Kidney epithelial cell (primary cell): ENCODE measurements at regions not wholly inside any gene's neighbourhood (a gene's known extent, or its start where the extent isn't known, plus 50 kb on each side); places are given as distances from the start of the nearest gene placed in this dataset.
"Not testable (repeated sequence)": the region's sequence is repeated elsewhere in the genome, so short reads cannot be mapped to it uniquely, and the experiment has no call there.

Source experiments
- DNase-seq: peaks from one replicate; pipeline ENCODE4 v3.0.0-alpha.2; 2010; ENCODE audit warnings: low read depth
- H3K27me3 ChIP-seq: 2 replicates; pipeline ENCODE4 v1.6.0; 2011; ENCODE audit warnings: low read length; ENCODE audit not compliant: control insufficient read depth, insufficient read depth
- H3K36me3 ChIP-seq: 2 replicates; pipeline ENCODE4 v1.5.1; 2011; ENCODE audit warnings: low read length; ENCODE audit not compliant: control insufficient read depth, insufficient read depth
- H3K4me3 ChIP-seq: 2 replicates; pipeline ENCODE4 v1.5.1; 2011; ENCODE audit warnings: low read depth, mild to moderate bottlenecking, control low read depth, low read length
- CTCF ChIP-seq: IDR thresholded peaks from 2 replicates; pipeline ENCODE4 v1.5.1; 2011; ENCODE audit warnings: mild to moderate bottlenecking, moderate library complexity, low read length, control low read depth, inconsistent platforms; ENCODE audit not compliant: insufficient read depth, poor library complexity, severe bottlenecking

GRCh38 chr4:3636646-3637320 lies 104.6 kb upstream of the LRPAP1 start:
- DNase-seq: no peak
- no peak for TF ChIP-seq CTCF
- H3K4me3 ChIP-seq: no peak overlapping the region
- no peaks in the 10 kb centered on the region for H3K36me3 ChIP-seq
- no peaks in the 10 kb centered on the region for H3K27me3 ChIP-seq

DNA sequence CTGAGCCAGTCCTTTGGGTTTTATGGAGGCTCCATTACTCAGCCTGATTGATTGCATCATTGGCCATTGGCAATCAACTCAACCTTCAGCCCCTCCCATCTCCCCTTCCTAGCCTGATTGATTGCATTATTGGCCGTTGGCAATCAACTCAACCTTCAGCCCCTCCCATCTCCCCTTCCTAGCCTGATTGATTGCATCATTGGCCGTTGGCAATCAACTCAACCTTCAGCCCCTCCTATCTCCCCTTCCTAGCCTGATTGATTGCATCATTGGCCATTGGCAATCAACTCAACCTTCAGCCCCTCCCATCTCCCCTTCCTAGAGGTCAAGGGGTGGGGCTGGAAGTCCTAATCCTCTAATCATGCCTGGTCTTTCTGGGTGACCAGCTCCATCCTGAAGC lies 103.8 kb upstream of the LRPAP1 start:
- not testable (repeated sequence) for DNase-seq, H3K4me3 ChIP-seq, H3K27me3 ChIP-seq, H3K36me3 ChIP-seq

DNA sequence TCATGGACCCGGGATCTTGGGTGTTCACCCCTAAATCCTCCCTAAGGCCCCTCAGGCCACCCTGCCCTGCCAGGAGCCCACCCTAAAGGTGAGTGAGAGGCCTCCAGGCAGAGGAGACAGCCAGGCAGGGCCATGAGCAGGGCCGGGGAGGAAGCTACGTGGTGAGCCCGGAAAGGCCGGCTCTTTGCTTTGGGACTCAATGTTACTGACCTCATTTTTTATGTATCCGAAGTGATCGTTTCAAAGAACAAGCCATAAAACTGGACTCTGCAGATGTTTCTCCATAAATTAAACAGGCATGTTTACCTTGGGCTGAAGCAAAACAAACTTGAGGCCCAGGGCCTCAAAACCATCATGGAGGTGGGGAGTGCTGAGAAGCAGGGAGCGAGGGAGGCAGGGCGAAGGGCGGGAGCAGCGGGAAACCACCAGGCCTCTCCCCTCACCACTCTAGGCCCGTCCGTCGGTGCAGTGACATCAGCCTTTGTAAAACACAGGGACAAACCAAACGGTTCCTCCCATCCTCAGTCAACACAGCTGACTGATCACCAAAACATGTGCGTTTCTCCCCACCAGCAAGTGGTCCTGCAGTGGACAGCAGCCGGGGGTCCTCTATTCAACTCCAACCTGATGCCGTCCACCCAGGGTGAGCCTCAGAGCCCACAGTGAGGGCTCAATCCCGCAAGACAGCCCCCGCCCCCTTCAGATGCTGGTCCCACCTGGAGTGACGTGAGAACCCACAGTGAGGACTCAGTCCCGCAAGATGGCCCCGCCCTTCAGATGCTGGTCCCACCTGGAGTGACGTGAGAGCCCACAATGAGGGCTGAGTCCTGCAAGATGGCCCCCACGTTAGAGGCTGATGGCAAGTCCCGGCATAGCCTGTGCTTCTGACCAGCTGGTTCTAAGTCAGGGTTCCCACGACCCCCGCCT lies 102.9 kb upstream of the LRPAP1 start:
- H3K4me3 ChIP-seq: no peak overlapping the region
- DNase-seq: no peak
- H3K36me3 ChIP-seq: no peaks in the 10 kb centered on the region
- H3K27me3 ChIP-seq: no peaks in the 10 kb centered on the region
- no peak for TF ChIP-seq CTCF

DNA sequence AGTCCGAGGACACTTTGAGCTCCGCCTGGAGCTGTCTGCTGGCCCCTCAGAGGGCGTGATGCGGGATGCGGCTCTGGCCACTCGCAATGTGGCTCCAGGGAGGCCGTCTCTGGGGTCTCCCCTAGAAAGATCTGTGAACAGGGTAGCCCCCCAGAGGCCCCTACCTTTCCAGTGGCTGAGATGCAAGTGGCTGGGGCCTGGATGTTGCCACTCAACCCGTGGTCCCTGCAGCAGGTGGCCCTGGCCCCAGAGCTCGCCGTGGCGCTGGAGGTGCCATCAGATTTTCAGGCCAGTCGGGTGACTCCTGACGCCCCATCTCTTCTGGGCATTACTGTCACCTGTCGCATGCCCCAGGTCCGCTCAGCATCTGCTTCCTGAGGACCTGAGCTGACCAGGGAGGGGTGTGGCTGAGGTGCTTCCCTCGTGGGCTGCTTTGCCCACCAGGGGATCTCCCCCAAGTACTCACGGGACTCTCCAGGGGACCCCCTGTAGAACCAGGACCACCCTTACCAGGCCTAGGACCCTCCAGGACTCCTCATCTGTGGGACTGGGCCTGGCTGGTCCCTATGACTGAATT lies 102.1 kb upstream of the LRPAP1 start:
- no peaks in the 10 kb centered on the region for H3K27me3 ChIP-seq
- no peaks in the 10 kb centered on the region for H3K36me3 ChIP-seq
- TF ChIP-seq CTCF: no peak
- H3K4me3 ChIP-seq: no peak overlapping the region
- DNase-seq: no peak

DNA sequence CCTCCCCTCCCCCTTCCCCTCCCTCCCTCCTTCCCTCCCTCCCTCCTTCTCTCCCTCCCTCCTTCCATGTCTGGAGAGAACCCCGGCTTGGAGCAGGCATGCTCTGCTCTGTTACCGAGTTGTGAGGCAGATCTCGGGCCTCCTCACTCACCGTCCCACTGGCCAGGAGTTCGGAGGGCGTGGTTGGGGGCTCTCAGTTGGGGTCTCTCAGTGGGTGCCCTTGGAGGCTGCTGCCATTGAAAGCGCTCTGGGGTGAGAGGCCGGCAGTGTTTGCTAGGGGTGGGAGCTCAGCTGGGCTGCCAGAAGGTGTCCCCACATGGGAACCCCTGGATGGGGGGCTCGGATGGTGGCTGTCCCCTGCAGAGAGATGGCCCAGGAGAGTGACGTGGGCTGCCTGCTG lies 101.1 kb upstream of the LRPAP1 start:
- H3K4me3 ChIP-seq, H3K27me3 ChIP-seq, H3K36me3 ChIP-seq, DNase-seq: not testable (repeated sequence)

DNA sequence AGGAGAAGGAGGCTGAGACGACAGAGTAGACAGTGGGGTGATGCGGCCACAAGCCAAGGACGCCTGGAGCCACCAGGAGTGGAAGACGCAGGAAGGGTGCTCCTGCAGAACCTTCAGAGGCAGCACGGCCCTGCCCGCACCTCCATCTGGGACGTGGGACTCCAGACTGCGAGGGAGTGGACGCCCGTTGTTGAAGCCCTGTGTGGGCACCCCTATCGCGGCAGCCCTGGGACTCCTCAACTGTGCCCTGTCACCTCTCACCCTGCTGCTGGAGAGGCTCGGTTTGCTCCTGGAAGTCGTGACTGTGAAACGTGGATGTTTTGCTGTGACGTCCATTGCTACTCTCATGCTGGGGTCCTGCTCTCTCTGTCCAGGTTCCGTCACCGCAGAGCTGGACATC lies 100.6 kb upstream of the LRPAP1 start:
- not testable (repeated sequence) for H3K27me3 ChIP-seq, H3K36me3 ChIP-seq, H3K4me3 ChIP-seq, DNase-seq

GRCh38 chr4:3631544-3632266 lies 99.5 kb upstream of the LRPAP1 start:
- not testable (repeated sequence) for DNase-seq, H3K36me3 ChIP-seq, H3K4me3 ChIP-seq

More at GRCh38 chr4:3631544-3632266, 99.5 kb upstream of the LRPAP1 start:
- H3K27me3 ChIP-seq: not testable (repeated sequence)
